Upper lobe of left lung (tissue), 4 donors: ENCODE measurements at regions not wholly inside any gene's neighbourhood (a gene's known extent, or its start where the extent isn't known, plus 50 kb on each side); places are given as distances from the start of the nearest gene placed in this dataset.

Source experiments
- EP300 ChIP-seq, 4 donors: sonication (generic); formaldehyde crosslinking; IDR thresholded peaks; one replicate each; pipeline ENCODE4 v1.5.1; 2017; ENCODE audit warnings: antibody characterized with exemption in 4 of 4, control low read depth in 2 of 4
- POLR2A ChIP-seq, 4 donors: fragments of 450-650 bp; IDR thresholded peaks; one replicate each; pipeline ENCODE4 v1.5.1; 2016 to 2017; ENCODE audit warnings: antibody characterized with exemption in 4 of 4, mild to moderate bottlenecking in 2 of 4
- POLR2AphosphoS5 ChIP-seq, 2 donors: sonication (generic); formaldehyde crosslinking; IDR thresholded peaks; one replicate each; pipeline ENCODE4 v1.5.1; 2017; ENCODE audit warnings: antibody characterized with exemption in 2 of 2
- TF ChIP-seq, protein P1 (sequence below), 6 experiments: fragments of 450-650 bp in 4 of 6; fragments of 200-600 bp in 2 of 6; sonication (generic) in 2 of 6; IDR thresholded peaks; one replicate each; pipeline ENCODE4 v1.5.1; 2016 to 2019; ENCODE audit warnings: antibody characterized with exemption in 6 of 6

DNA sequence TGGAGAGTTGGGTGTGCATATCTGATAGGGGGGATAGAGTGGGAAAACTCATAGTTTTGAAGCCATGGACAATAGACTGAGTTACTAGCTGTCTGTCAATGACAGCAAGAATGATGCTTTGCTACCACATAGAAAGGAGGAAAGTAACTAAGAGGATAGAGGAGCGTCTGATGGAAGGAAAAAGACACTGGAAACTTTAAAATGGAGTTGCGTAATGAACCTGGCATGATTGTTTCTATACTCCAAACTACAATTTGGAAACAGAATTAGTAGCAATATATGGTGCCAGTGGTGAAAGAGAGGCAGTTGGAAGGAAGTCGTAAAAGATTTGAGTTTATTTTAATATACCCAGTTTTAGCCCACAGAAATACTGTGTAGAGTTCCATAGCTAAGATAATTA, 163.6 kb downstream of the TUSC7 start:
- TF ChIP-seq POLR2A (IDR thresholded peaks at IDR 0.05) (no peak), EP300 (IDR thresholded peaks at IDR 0.05) (no peak), POLR2AphosphoS5 (IDR thresholded peaks at IDR 0.05) (no peak)
- TF ChIP-seq, protein P1, sequence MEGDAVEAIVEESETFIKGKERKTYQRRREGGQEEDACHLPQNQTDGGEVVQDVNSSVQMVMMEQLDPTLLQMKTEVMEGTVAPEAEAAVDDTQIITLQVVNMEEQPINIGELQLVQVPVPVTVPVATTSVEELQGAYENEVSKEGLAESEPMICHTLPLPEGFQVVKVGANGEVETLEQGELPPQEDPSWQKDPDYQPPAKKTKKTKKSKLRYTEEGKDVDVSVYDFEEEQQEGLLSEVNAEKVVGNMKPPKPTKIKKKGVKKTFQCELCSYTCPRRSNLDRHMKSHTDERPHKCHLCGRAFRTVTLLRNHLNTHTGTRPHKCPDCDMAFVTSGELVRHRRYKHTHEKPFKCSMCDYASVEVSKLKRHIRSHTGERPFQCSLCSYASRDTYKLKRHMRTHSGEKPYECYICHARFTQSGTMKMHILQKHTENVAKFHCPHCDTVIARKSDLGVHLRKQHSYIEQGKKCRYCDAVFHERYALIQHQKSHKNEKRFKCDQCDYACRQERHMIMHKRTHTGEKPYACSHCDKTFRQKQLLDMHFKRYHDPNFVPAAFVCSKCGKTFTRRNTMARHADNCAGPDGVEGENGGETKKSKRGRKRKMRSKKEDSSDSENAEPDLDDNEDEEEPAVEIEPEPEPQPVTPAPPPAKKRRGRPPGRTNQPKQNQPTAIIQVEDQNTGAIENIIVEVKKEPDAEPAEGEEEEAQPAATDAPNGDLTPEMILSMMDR (IDR thresholded peaks at IDR 0.05): no peak
